Activated CD4-positive, alpha-beta T cell treated with anti-CD3 and anti-CD28 coated beads, Interleukin-2, Interleukin-4, amounts not matched to agents 100 ng/mL and 50 ng/mL, durations not matched to agents 16 hours and 8 hours (primary cell): ENCODE measurements at regions not wholly inside any gene's neighbourhood (a gene's known extent, or its start where the extent isn't known, plus 50 kb on each side); places are given as distances from the start of the nearest gene placed in this dataset.
"Not testable (repeated sequence)": the region's sequence is repeated elsewhere in the genome, so short reads cannot be mapped to it uniquely, and the experiment has no call there.

ENCODE experiments used
- DNase-seq: peaks from one replicate; pipeline ENCODE4 v3.0.0-alpha.2; 2020; ENCODE audit warnings: low spot score

GRCh38 chr15:55126111-55126510, 70.6 kb downstream of the RSL24D1 start:
- DNase-seq = no peak

GRCh38 chr15:55124616-55125015, 72.1 kb downstream of the RSL24D1 start:
- DNase-seq = no peak

DNA sequence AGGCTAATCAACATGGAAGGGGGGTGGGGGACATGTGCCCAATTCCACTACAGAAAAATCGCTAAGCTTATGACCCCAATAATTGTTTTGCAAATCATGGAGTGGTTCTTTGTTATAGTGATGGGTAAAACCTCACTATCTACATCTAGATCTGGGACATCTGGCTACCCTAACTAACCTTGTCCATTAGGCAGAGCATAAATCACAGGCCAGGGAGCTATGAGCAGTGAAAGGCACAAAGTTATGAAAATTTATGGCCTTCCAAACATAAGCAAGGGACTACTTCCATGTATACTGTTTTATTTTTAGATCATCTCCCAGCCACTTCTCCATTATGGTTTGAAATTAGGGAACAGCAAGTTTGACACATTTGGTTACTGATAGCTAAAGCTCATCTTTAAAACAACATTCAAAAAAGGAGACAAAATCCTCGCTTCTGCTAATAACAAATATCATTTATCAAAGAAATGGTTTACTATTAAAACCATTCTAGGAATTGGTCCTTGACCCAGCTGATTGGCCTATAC, 78.3 kb downstream of the RSL24D1 start:
- DNase-seq = no peak

- no peak for DNase-seq
These were observed 80.1 kb downstream of the RSL24D1 start for GRCh38 chr15:55116636-55117035.

- no peak for DNase-seq
These were observed 83.0 kb downstream of the RSL24D1 start for GRCh38 chr15:55113736-55114135.

GRCh38 chr15:55112706-55113105, 84.0 kb downstream of the RSL24D1 start:
- DNase-seq = no peak

DNA sequence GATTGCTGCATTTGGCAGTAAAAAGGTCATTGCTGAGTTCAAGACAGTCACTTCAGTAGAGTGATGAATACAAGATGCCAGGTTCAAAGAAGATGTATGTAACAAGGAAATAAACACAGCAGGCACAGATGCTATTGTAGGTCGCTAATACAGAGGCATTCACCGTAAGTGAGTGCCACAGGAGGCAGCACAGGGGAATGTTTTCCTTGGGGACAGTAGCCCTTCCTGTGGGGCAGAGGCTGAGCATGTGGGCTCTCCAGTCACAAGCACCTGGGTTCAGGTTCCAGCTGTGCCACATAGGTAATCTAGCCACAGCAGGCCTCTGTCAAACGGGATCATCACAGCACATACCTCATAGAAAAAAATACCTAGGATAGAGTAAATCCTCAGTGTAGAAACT, 86.3 kb downstream of the RSL24D1 start:
- no peak for DNase-seq

GRCh38 chr15:55108858-55109518, 87.8 kb downstream of the RSL24D1 start:
- peak; percentile 68 for DNase-seq

GRCh38 chr15:55108448-55108847, 88.3 kb downstream of the RSL24D1 start:
- DNase-seq = no peak

GRCh38 chr15:55106155-55106554, 90.6 kb downstream of the RSL24D1 start:
- no peak for DNase-seq

GRCh38 chr15:55094136-55094535, 102.6 kb downstream of the RSL24D1 start:
- DNase-seq = no peak

GRCh38 chr15:55088207-55088606, 108.5 kb downstream of the RSL24D1 start:
- no peak for DNase-seq

DNA sequence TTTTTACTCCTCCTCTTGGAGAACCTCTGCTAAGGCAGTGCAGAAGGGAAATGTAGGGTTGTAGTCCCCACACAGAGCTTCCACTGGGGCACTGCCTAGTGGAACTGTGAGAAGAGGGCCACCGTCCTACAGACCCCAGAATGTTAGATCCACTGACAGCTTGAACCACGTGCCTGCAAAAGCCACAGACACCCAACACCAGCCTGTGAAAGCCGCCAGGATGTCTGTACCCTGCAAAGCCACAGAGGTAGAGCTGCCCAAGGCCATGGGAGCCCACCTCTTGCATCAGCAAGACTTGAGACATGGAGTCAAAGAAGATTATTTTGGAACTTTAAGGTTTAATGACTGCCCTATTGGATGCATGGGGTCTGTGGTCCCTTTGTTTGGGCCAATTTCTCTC, 112.1 kb downstream of the RSL24D1 start:
- no peak for DNase-seq

DNA sequence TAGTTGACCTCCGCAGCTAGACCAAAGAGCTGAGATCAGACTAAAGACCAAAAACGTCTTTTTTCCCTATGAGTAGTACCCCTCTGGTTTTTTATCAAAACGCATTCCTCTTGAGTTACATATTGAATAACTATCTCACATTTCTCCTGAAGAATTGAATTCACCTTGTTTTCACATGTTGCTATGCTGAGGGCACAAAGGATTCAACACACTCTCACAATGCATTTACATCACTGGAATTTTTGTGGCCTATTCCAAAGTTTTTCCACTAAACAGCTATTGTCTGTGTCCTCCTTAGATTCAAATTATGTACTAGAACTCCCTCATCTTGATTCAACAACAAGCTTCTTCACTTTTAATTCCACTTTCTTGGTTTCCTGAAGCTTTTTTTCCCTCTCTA, 112.5 kb downstream of the RSL24D1 start:
- no peak for DNase-seq

- DNase-seq = not testable (repeated sequence)
These were observed 119.7 kb downstream of the RSL24D1 start for GRCh38 chr15:55077052-55077451.

DNA sequence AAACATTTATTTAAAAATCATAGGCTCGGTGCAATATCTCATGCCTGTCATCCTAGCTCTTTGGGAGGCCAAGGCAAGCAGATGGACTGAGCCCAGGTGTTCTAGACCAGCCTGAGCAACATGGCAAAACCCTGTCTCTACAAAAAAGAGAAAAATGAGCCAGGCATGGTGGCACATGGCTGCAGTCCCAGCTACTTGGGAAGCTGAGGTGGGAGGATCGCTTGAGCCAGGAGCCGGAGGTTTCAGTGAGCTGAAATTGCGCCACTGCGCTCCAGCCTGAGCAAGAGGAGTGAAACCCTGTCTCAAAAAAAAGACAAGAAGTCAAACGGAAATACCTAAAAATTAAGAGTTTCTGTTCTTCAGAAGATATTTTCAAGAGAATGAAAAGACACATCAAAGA, 122.3 kb downstream of the RSL24D1 start:
- DNase-seq = no peak

- DNase-seq = not testable (repeated sequence)
These were observed 132.8 kb downstream of the RSL24D1 start for GRCh38 chr15:55063970-55064369.

DNA sequence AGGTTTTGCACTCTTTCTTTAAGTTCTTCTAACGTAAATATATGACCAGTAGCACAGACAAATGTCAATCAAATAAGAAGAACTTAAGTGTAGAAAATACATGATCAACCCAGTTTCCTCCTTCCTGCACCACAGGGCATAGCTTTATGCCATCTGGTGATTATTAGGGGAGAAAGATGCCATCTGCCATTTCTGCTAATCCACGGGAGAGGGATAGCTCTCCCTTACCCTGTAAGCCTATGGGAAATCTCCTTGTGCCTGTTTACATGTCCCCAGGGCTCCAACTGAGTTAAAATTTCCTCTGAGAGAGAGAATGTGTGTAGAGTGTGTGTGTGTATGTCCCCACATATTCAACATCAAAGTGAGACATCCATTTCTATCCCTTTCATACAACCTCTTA, 135.9 kb downstream of the RSL24D1 start:
- no peak for DNase-seq

GRCh38 chr15:55056500-55056899, 140.2 kb downstream of the RSL24D1 start:
- DNase-seq = no peak

- no peak for DNase-seq
These were observed 152.6 kb downstream of the RSL24D1 start for GRCh38 chr15:55044162-55044561.

- no peak for DNase-seq
These were observed 159.7 kb downstream of the RSL24D1 start for GRCh38 chr15:55037071-55037470.

- DNase-seq = no peak
These were observed 161.0 kb downstream of the RSL24D1 start for GRCh38 chr15:55035749-55036148.

- no peak for DNase-seq
These were observed 163.2 kb downstream of the RSL24D1 start for GRCh38 chr15:55033574-55033973.

- DNase-seq = no peak
These were observed 165.0 kb downstream of the RSL24D1 start for GRCh38 chr15:55031727-55032126.
